Tibial artery (tissue), 4 donors: ENCODE measurements at regions not wholly inside any gene's neighbourhood (a gene's known extent, or its start where the extent isn't known, plus 50 kb on each side); places are given as distances from the start of the nearest gene placed in this dataset.
"Not testable (repeated sequence)": the region's sequence is repeated elsewhere in the genome, so short reads cannot be mapped to it uniquely, and the experiment has no call there.

Experiments
- DNase-seq, 2 donors: peaks; one replicate each; pipeline ENCODE4 v3.0.0-alpha.2; 2019
- H3K27ac ChIP-seq, 2 donors: fragments of 200-600 bp; sonication (generic) in 1 of 2; 1 replicate in 1 of 2; 2 replicates in 1 of 2; pipeline ENCODE4 v1.5.1; 2018 to 2019; ENCODE audit warnings: mild to moderate bottlenecking in 1 of 2
- H3K27me3 ChIP-seq, 2 donors: fragments of 200-600 bp; sonication (generic) in 1 of 2; one replicate each; pipeline versions ENCODE4 v1.5.1 to v1.6.0; 2016 to 2019
- H3K36me3 ChIP-seq, 3 donors: fragments of 200-600 bp; sonication (generic) in 2 of 3; one replicate each; pipeline ENCODE4 v1.5.1; 2016 to 2019; ENCODE audit warnings: mild to moderate bottlenecking in 2 of 3
- H3K4me1 ChIP-seq, 4 donors: fragments of 200-600 bp; sonication (generic) in 2 of 4; 1 replicate in 3 of 4; 2 replicates in 1 of 4; pipeline ENCODE4 v1.5.1; 2016 to 2019
- H3K4me3 ChIP-seq, 2 donors: fragments of 200-600 bp; sonication (generic) in 1 of 2; 1 replicate in 1 of 2; 2 replicates in 1 of 2; pipeline ENCODE4 v1.5.1; 2018 to 2019; ENCODE audit warnings: mild to moderate bottlenecking in 2 of 2
- H3K9me3 ChIP-seq, 3 donors: fragments of 200-600 bp; sonication (generic) in 1 of 3; one replicate each; pipeline ENCODE4 v1.5.1; 2016 to 2019
- intact Hi-C: fragments of 100-400 bp; cut with DNase I; formaldehyde crosslinking; loops from one replicate; pipeline ENCODE4 v1.15.0; 2023; ENCODE audit warnings: low total_unique reads

GRCh38 chr6:58011954-58012600, 694.6 kb downstream of the PRIM2 start:
- H3K4me1 ChIP-seq, intact Hi-C loops, H3K4me3 ChIP-seq, DNase-seq, H3K36me3 ChIP-seq, H3K27me3 ChIP-seq, H3K9me3 ChIP-seq, H3K27ac ChIP-seq: not testable (repeated sequence)

DNA sequence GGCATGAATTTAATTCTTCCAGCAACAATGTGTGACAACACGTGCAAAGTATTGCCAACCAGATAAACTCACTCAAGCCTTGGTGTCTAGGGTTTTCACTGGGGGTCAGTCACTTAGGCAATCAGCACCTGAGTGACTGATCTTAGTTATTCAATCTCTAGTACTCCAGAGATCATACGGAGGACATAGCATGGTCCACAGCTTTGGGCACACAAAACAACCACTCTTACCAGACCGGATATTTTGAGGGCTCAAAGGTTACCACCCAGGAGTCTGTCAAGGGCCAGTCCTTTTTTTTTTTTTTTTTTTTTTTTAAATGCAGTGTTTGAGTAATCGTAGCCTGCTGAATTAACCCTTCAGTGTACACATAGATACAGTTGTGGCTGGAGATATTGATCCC, 699.2 kb downstream of the PRIM2 start:
- H3K9me3 ChIP-seq, H3K4me3 ChIP-seq, DNase-seq, intact Hi-C loops, H3K36me3 ChIP-seq, H3K4me1 ChIP-seq, H3K27ac ChIP-seq, H3K27me3 ChIP-seq: not testable (repeated sequence)

DNA sequence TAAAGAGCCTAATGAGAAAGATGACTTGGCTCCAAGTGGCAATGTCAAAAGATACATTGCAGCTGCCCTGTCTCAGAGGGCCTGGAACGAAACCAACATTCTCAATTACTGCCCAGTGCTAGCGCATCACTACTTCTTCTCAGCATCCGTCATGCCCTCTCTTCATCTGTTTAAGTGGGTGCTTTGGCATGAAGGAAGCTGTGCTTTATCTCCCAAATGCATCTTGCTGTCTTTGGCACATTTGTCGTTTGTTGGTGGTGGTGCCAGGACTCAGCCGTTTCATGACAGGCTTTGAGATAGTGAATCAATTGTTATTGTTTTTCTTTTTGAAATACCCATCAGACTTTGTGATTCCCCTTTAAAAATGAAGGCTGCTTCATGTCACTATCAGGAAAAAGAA, 710.8 kb downstream of the PRIM2 start:
- H3K4me3 ChIP-seq, H3K27me3 ChIP-seq, H3K4me1 ChIP-seq, H3K36me3 ChIP-seq, H3K27ac ChIP-seq, DNase-seq, H3K9me3 ChIP-seq, intact Hi-C loops: not testable (repeated sequence)

DNA sequence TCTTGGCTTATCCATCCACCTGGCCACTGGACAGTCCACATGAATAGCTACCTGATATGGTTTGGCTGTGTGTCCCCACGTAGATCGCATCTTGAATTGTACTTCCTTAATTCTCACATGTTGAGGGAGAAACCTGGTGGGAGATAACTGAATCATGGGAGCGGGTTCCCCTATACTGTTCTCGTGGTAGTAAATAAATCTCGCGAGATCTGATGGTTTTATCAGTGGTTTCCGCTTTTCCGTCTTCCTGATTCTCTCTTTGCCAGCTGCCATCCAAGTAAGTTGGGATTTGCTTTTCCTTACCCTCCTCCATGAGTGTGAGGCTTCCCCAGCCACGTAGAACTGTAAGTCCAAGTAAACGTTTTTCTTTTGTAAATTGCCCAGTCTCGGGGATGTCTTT, 720.8 kb downstream of the PRIM2 start:
- intact Hi-C loops = not testable (repeated sequence)

DNA sequence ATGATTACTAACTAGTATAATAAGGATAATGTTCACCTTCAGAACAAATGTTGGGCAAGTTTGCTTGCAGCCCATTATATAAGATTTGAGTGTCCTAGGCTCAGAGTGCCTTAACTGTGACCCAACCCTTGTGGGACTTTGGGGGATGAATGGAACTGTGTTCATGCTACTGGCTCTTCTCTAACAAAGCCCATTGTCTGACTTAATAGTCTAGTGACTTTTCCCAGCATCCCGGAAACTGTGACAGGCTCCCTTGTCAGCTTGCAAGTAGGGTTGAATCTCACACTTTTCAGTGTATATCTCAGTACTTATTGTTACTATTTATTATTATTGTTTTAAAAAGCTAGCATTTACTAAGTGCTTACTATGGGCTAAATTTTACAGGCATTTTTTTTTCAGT, 729.2 kb downstream of the PRIM2 start:
- H3K36me3 ChIP-seq, H3K27ac ChIP-seq, H3K9me3 ChIP-seq, H3K27me3 ChIP-seq, H3K4me3 ChIP-seq, DNase-seq, H3K4me1 ChIP-seq, intact Hi-C loops: not testable (repeated sequence)

More for the DNA sequence above, 720.8 kb downstream of the PRIM2 start:
- not testable (repeated sequence) for H3K27ac ChIP-seq, H3K4me1 ChIP-seq, H3K27me3 ChIP-seq, H3K9me3 ChIP-seq, H3K4me3 ChIP-seq, H3K36me3 ChIP-seq, DNase-seq

DNA sequence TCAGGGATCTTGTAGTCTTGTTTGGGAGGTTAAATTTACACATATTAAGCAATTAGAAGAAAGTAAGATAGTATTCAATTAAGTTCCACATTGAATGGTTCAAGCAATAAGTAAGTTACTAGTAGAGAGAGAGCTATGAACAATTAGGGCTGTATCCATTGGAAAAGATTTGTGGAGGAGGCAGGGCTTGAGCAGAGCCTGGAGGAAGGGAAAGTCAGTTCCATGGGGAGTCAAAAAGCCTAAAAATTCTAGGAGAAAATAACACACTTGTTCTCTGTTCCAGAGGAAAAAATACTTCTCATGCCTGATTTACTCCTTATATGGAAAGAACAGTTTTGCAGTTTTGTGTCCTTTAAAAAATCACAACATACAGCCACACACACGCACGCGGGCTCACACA, 730.0 kb downstream of the PRIM2 start:
- DNase-seq, H3K27ac ChIP-seq, H3K4me3 ChIP-seq, H3K4me1 ChIP-seq, H3K27me3 ChIP-seq, H3K36me3 ChIP-seq, H3K9me3 ChIP-seq, intact Hi-C loops: not testable (repeated sequence)

GRCh38 chr6:58047865-58048264, 730.4 kb downstream of the PRIM2 start:
- intact Hi-C loops = not testable (repeated sequence)

GRCh38 chr6:58055465-58056176, 738.2 kb downstream of the PRIM2 start:
- H3K9me3 ChIP-seq, H3K27me3 ChIP-seq, H3K4me1 ChIP-seq, DNase-seq, H3K4me3 ChIP-seq, intact Hi-C loops, H3K36me3 ChIP-seq, H3K27ac ChIP-seq: not testable (repeated sequence)

More at GRCh38 chr6:58047865-58048264, 730.4 kb downstream of the PRIM2 start:
- not testable (repeated sequence) for DNase-seq, H3K4me1 ChIP-seq, H3K27me3 ChIP-seq, H3K36me3 ChIP-seq, H3K27ac ChIP-seq, H3K4me3 ChIP-seq, H3K9me3 ChIP-seq

- H3K27ac ChIP-seq, H3K36me3 ChIP-seq, H3K4me3 ChIP-seq, DNase-seq, intact Hi-C loops, H3K27me3 ChIP-seq, H3K9me3 ChIP-seq, H3K4me1 ChIP-seq: not testable (repeated sequence)
These were observed 742.3 kb downstream of the PRIM2 start for GRCh38 chr6:58059701-58060100.

- H3K4me3 ChIP-seq, H3K27me3 ChIP-seq, H3K36me3 ChIP-seq, intact Hi-C loops, H3K4me1 ChIP-seq, H3K27ac ChIP-seq, H3K9me3 ChIP-seq, DNase-seq: not testable (repeated sequence)
These were observed 746.1 kb downstream of the PRIM2 start for GRCh38 chr6:58063542-58063941.

DNA sequence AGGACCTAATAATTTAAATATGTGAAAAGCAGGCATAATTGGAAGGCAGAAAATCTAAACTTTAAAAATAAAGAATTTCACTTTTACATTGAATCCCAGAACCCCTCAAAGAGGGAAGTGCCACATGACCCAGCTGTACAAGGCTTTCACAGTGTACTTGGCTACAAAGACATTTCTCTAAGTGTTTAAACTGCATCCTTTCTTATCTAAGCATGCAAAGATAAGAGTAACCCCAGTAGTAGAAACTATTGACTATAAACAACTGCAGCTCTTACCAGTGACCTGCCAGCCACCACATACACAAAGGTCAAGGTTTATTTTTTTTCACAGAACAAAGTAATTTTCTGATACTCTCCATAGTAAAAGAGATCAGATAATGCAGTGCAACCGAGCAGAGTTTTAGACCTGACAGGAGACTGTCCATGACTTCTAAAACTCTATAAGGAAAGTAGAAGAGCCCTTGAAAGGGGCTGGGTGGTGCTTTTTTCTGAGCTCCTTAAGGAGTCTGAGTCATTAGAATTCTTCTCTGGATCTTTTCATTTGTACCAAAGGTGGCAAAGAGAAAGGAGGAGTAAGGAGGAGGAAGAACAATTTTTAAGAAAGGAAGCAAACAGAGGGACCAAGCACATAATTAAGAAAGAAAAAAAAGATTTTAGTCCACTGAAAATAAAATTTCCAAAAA, 750.6 kb downstream of the PRIM2 start:
- intact Hi-C loops = not testable (repeated sequence)

More for the DNA sequence above, 750.6 kb downstream of the PRIM2 start:
- H3K4me1 ChIP-seq, H3K9me3 ChIP-seq, H3K4me3 ChIP-seq, H3K27ac ChIP-seq, H3K27me3 ChIP-seq, H3K36me3 ChIP-seq, DNase-seq: not testable (repeated sequence)
